NOMO-1 treated with DMSO at 0.1 percent for 48 hours (cell line): ENCODE measurements at regions not wholly inside any gene's neighbourhood (a gene's known extent, or its start where the extent isn't known, plus 50 kb on each side); places are given as distances from the start of the nearest gene placed in this dataset.
A peak's percentile ranks its signal among the peaks of the same experiment; 100 is the strongest.
"Not testable (repeated sequence)": the region's sequence is repeated elsewhere in the genome, so short reads cannot be mapped to it uniquely, and the experiment has no call there.

Experiments
- DNase-seq: peaks from one replicate; lab custom pipeline; 2025; ENCODE audit not compliant: unreplicated experiment; lab: John Stamatoyannopoulos, UW

DNA sequence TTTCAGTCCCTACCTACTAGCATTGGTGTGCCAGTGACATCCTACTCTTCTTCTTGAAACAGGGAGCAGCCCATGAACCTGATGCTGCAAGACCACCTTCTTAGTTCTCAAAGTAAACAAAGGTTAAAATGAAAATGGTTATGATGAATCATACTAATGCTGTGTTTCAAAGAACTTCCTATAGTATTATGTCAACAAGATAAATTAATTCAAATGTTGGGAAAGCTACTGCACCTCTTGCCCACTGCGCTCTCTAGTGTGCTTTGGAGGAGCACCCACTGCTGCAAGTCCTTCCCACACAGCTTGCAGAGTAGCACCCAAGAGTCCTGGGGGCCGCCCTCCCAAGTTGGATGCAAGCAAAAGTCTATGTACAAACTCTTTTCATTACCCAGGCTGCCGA, 81.1 kb downstream of the CD200R1L start:
- DNase-seq = no peak

DNA sequence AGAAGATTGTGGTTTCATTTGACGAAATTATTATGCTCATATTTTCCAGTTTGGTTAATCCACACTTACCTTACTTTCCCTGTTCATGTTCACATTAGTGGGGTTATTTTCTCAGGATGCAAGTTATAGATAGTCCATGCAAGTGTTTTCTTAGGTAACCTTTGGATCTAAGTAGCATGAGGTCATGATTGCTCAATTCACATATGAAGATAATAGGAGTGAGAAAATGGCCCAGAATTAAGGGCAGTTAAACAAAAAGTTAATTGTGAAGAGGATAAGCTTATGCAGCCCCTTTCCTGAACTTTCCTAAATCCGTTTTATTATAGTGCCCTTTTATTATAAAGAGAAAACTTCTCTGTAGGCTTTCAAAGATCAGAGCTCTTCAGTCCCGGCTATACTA, 83.4 kb downstream of the CD200R1L start:
- no peak for DNase-seq

DNA sequence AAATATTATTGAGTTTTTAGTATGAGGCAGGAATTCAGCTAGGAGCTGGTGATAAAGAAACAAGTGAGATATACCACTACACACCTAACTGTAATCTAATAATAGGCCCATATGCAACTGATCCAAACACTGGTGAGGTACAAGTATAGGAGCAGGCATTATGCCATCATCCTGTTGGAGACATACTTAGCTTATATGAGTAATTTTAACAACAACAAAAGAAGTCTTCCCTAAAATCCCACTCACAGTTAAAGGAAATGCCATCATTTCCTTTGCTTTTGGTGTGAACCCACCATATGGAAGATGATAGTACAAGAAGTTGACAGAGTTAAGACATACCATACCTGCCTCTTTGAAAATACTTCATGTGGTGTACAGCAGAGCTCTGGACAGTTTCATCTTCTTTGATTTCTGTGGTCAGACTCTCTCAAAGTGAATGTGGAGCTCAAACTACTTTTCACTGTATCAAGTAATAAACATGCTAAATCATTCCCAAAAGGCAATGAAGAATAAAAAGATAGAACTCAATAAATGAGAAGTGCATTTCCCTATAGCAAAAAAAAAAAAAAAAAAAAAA, 85.5 kb downstream of the CD200R1L start:
- DNase-seq = no peak

DNA sequence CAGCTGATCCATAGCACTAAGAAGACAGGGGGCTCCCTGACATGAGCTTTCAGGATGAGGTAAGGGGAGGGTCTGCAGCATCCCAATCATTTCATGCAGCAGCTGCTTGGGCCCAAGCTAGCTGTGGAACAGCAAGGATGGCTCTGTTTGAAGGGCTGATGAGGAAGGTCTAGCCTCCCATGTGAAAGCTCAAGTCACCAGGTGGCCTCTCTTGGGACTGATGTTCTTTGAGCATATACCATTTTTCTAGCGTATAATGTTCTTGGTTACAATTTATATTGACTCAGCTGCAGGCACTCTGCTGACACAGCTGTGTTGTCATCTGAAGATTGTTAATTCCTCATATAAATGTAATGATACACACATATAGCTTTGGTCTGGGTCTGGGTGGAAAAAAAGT, 87.0 kb downstream of the CD200R1L start:
- DNase-seq = no peak

GRCh38 chr3:112759210-112759609, 87.5 kb downstream of the CD200R1L start:
- no peak for DNase-seq

- no peak for DNase-seq
Measured at GRCh38 chr3:112757197-112757596, 89.5 kb downstream of the CD200R1L start.

DNA sequence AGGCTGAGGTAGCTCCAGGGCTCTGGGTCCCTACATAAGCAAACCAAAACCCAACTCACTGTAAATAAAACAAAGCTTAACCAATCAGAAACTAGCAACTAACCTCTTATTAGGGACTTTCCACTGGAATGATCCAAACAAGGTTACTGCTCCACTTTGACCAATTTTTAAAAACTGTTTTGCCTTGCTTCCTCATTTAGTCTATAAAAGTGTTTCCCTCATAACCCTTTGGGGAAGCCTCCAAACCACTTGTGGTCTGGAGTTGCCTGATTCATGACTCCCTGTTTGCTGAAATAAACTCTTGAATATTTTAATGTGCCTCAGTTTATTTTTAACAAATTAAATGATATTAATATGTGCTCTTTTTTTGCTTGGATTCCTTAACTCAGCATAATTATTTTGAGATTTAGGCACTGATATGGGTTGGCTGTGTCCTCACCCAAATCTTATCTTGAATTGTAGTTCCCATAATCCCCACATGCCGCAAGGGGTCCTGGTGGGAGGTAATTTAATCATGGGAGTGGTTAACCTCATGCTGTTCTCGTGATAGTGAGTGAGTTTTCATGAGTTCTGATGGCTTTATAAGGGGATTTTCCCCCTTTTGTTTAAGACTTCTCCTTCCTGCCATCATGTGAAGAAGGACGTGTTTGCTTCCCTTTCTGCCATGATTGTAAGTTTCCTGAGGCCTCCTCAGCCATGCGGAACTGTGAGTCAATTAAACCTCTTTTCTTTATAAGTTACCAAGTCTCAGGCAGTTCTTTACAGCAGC, 90.6 kb downstream of the CD200R1L start:
- DNase-seq = peak; percentile 79

- not testable (repeated sequence) for DNase-seq
Measured at GRCh38 chr3:112755046-112755445, 91.6 kb downstream of the CD200R1L start.

- no peak for DNase-seq
Measured at GRCh38 chr3:112751564-112752512, 94.8 kb downstream of the CD200R1L start.

DNA sequence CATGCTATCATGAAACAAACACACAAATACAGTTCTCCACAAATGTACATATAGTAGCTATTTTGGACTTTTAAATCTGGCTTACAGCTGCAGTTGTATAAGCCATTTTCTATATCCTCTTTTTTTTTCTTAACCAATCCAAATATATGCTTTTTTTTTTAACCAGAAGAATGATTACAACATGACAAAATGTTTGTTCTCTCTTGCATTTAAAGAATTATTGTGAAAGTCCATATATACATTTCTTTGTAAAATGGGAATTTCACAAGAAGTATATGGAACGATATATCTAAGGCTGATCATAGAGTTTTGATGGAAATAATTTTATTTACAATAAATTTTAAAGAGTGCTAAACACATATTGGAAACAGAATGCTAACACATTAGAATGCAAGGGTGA, 95.6 kb downstream of the CD200R1L start:
- DNase-seq = peak; percentile 40

GRCh38 chr3:112747624-112748023, 99.0 kb downstream of the CD200R1L start:
- no peak for DNase-seq

- DNase-seq = no peak
Measured at GRCh38 chr3:112746675-112747280, 99.9 kb downstream of the CD200R1L start.

DNA sequence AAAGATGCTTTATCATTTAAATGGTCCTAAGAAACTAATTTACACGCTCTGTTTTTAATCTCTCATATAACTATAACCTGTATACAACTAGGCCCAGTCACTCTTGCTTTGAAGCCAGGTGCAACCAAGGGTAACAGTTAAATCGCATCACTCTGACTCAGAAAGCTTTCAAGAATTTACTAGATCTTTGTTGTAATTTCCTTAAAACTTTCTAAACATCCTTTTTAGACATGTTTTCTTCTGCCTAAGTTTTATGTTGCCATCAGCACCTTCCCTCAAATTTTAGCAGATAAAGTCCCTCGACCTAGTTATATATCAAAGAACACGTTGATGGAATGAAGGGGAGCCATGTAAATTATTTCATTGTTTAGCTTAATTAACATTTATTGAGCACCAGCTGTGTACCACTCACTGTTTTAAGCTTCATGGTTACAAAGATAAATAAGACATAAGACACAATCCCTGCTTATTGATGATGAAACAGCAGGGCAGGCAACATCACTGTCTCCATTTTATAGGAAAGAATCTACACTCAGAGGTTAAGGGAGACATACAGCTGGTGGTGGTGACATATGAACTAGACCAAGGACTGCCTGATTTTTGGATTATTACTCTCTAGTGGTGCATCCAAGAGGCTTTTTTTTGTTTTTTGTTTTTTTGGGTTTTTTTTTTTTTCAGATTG, 101.0 kb downstream of the CD200R1L start:
- DNase-seq = no peak

DNA sequence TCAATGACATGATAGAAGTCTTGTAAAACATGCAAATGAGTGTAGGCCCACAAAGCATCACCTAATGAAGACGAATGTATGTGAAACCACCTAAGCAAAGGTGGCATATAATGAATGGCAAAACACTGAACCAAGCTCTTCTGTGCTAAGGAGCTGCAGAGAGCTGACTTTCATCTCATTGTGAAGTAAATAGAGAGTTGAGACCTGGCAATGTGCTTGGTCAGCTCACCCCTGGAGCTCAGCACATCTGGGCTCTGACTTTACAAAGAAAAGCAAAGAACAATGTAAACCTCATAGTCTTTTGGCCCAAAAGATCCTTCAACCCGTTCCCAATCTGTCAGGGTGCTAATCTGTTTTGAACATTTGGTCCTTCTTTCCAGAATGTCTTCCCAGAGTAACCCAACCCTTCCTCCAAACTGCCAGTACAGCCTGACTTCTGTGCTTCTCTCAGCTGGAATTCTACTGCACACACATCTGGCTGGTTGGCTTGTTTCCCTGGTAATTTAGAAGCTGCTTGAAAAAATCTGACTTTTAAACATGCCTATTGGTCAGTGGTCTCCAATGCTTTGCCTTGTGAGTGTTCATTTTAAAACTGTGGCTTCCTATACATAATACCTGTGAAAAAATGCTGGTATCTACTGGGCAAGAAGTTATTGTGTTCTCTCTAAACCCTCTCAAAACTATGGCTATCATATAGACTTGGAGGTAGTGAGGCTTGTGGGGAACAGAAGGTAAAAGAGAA, 101.7 kb downstream of the CD200R1L start:
- DNase-seq = no peak

- no peak for DNase-seq
Measured at GRCh38 chr3:112744106-112744505, 102.6 kb downstream of the CD200R1L start.

- no peak for DNase-seq
Measured at GRCh38 chr3:112742934-112743333, 102.0 kb upstream of the CCDC80 start.

- DNase-seq = no peak
Measured at GRCh38 chr3:112741983-112742382, 101.0 kb upstream of the CCDC80 start.

- DNase-seq = peak; percentile 43
Measured at GRCh38 chr3:112740835-112741234, 99.9 kb upstream of the CCDC80 start.

- DNase-seq = no peak
Measured at GRCh38 chr3:112739252-112739965, 98.5 kb upstream of the CCDC80 start.
